Urinary bladder (tissue), 3 donors: ENCODE measurements at regions not wholly inside any gene's neighbourhood (a gene's known extent, or its start where the extent isn't known, plus 50 kb on each side); places are given as distances from the start of the nearest gene placed in this dataset.

Source experiments
- DNase-seq: peaks from one replicate; pipeline ENCODE4 v3.0.0-alpha.2; 2015; ENCODE audit errors: extremely low spot score
- H3K27ac ChIP-seq: one replicate; pipeline ENCODE4 v1.5.1; 2013; ENCODE audit warnings: low read depth, mild to moderate bottlenecking, moderate library complexity
- H3K36me3 ChIP-seq: one replicate; pipeline ENCODE4 v1.6.1; 2013; ENCODE audit warnings: mild to moderate bottlenecking, moderate library complexity; ENCODE audit not compliant: insufficient read depth
- H3K4me1 ChIP-seq: one replicate; pipeline ENCODE4 v1.6.1; 2013; ENCODE audit warnings: mild to moderate bottlenecking, moderate library complexity; ENCODE audit not compliant: insufficient read depth
- H3K4me3 ChIP-seq: one replicate; pipeline ENCODE4 v1.5.1; 2013; ENCODE audit warnings: low read depth, low read length
- WGBS: extraction: QIAGEN DNeasy Blood & Tissue Kit; methylation state at CpG from one replicate; pipeline ENCODE4 v1.1.7; 2013; 5-methylcytosine and 5-hydroxymethylcytosine counted together
- donor health status: healthy with polysubstance abuse.
- donor health status: healthy.

GRCh38 chrX:51437521-51437920 lies 58.9 kb downstream of the NUDT11 start:
- H3K4me1 ChIP-seq = no peaks in the 10 kb centered on the region
- no peak overlapping the region for H3K27ac ChIP-seq
- DNase-seq = no peak
- WGBS = 92% methylated on average over 1 of the region's 1 CpG
- H3K36me3 ChIP-seq = no peaks in the 10 kb centered on the region
- no peak overlapping the region for H3K4me3 ChIP-seq

- no peaks in the 10 kb centered on the region for H3K36me3 ChIP-seq
- H3K4me3 ChIP-seq = no peak overlapping the region
- 61% methylated on average over 1 of the region's 1 CpG for WGBS
- no peak overlapping the region for H3K27ac ChIP-seq
- DNase-seq = no peak
- no peaks in the 10 kb centered on the region for H3K4me1 ChIP-seq
These were observed 61.3 kb downstream of the NUDT11 start for GRCh38 chrX:51435101-51435500.

- WGBS = 72% methylated on average over 4 of the region's 4 CpGs
- Histone ChIP-seq H3K4me3 (no peak overlapping the region), H3K36me3 (no peaks in the 10 kb centered on the region), H3K27ac (no peak overlapping the region), H3K4me1 (no peaks in the 10 kb centered on the region)
- no peak for DNase-seq
These were observed 74.3 kb downstream of the NUDT11 start for GRCh38 chrX:51421972-51422597.

- DNase-seq = no peak
- Histone ChIP-seq H3K4me3 (no peak overlapping the region), H3K27ac (no peak overlapping the region), H3K36me3 (no peaks in the 10 kb centered on the region), H3K4me1 (no peaks in the 10 kb centered on the region)
- 6% methylated on average over 5 of the region's 5 CpGs for WGBS
These were observed 75.8 kb downstream of the NUDT11 start for GRCh38 chrX:51420610-51421009.

GRCh38 chrX:51408462-51408861 lies 75.8 kb downstream of the NUDT10 start:
- 84% methylated on average over 5 of the region's 5 CpGs for WGBS
- Histone ChIP-seq H3K36me3 (no peaks in the 10 kb centered on the region), H3K4me1 (no peaks in the 10 kb centered on the region), H3K27ac (no peak overlapping the region), H3K4me3 (no peak overlapping the region)
- no peak for DNase-seq

- WGBS = 96% methylated on average over 54 of the region's 54 CpGs
- Histone ChIP-seq H3K27ac (no peak overlapping the region), H3K36me3 (no peaks in the 10 kb centered on the region), H3K4me1 (no peaks in the 10 kb centered on the region), H3K4me3 (no peak overlapping the region)
- no peak for DNase-seq
These were observed 75.1 kb downstream of the NUDT10 start for GRCh38 chrX:51407520-51408409.

GRCh38 chrX:51406688-51407519 lies 74.3 kb downstream of the NUDT10 start:
- 96% methylated on average over 54 of the region's 54 CpGs for WGBS
- Histone ChIP-seq H3K4me3 (no peak overlapping the region), H3K4me1 (no peaks in the 10 kb centered on the region), H3K36me3 (no peaks in the 10 kb centered on the region), H3K27ac (no peak overlapping the region)
- no peak for DNase-seq

GRCh38 chrX:51404445-51404844 lies 71.8 kb downstream of the NUDT10 start:
- no peak for DNase-seq
- Histone ChIP-seq H3K4me1 (no peaks in the 10 kb centered on the region), H3K4me3 (no peak overlapping the region), H3K36me3 (no peaks in the 10 kb centered on the region), H3K27ac (no peak overlapping the region)
- 95% methylated on average over 4 of the region's 4 CpGs for WGBS

- Histone ChIP-seq H3K36me3 (no peaks in the 10 kb centered on the region), H3K4me1 (no peaks in the 10 kb centered on the region), H3K27ac (no peak overlapping the region), H3K4me3 (peak overlapping the region; percentile 44)
- 1% methylated on average over 50 of the region's 50 CpGs for WGBS
- no peak for DNase-seq
These were observed 63.4 kb downstream of the NUDT10 start for GRCh38 chrX:51395810-51396728.

- peak overlapping the region; percentile 44 for H3K4me3 ChIP-seq
- 13% methylated on average over 4 of the region's 4 CpGs for WGBS
- no peaks in the 10 kb centered on the region for H3K36me3 ChIP-seq
- no peaks in the 10 kb centered on the region for H3K4me1 ChIP-seq
- no peak for DNase-seq
- no peak overlapping the region for H3K27ac ChIP-seq
These were observed 62.8 kb downstream of the NUDT10 start for GRCh38 chrX:51395480-51395809.
